ENCODE measurements at regions not wholly inside any gene's neighbourhood (a gene's known extent, or its start where the extent isn't known, plus 50 kb on each side); places are given as distances from the start of the nearest gene placed in this dataset.

- no peak for DNase-seq (ENCODE audit: low spot score)
Measured at GRCh38 chr15:72919936-72920465, 132.3 kb upstream of the NEO1 start.

GRCh38 chr15:72916897-72917296 lies 133.3 kb upstream of the ADPGK start:
- no peak for DNase-seq (ENCODE audit: low spot score)

- DNase-seq (ENCODE audit: low spot score), result no peak
Measured at GRCh38 chr15:72916378-72916777, 132.8 kb upstream of the ADPGK start.

GRCh38 chr15:72915843-72916242 lies 132.3 kb upstream of the ADPGK start:
- no peak for DNase-seq (ENCODE audit: low spot score)

- DNase-seq (ENCODE audit: low spot score), result no peak
Measured at GRCh38 chr15:72912996-72913395, 129.4 kb upstream of the ADPGK start.

- no peak for DNase-seq (ENCODE audit: low spot score)
Measured at GRCh38 chr15:72912121-72912520, 128.6 kb upstream of the ADPGK start.

GRCh38 chr15:72911626-72912025 lies 128.1 kb upstream of the ADPGK start:
- no peak for DNase-seq (ENCODE audit: low spot score)

- no peak for DNase-seq (ENCODE audit: low spot score)
Measured at GRCh38 chr15:72908713-72909112, 125.2 kb upstream of the ADPGK start.

GRCh38 chr15:72907733-72908132 lies 124.2 kb upstream of the ADPGK start:
- no peak for DNase-seq (ENCODE audit: low spot score)

GRCh38 chr15:72902919-72903260 lies 119.3 kb upstream of the ADPGK start:
- DNase-seq (ENCODE audit: low spot score), result no peak

GRCh38 chr15:72902245-72902918 lies 118.8 kb upstream of the ADPGK start:
- no peak for DNase-seq (ENCODE audit: low spot score)

GRCh38 chr15:72892986-72893385 lies 109.4 kb upstream of the ADPGK start:
- DNase-seq (ENCODE audit: low spot score), result no peak

- no peak for DNase-seq (ENCODE audit: low spot score)
Measured at GRCh38 chr15:72890043-72890442, 106.5 kb upstream of the ADPGK start.

GRCh38 chr15:72889545-72889944 lies 106.0 kb upstream of the ADPGK start:
- no peak for DNase-seq (ENCODE audit: low spot score)

- DNase-seq (ENCODE audit: low spot score), result no peak
Measured at GRCh38 chr15:72888811-72889210, 105.3 kb upstream of the ADPGK start.

GRCh38 chr15:72888211-72888610 lies 104.7 kb upstream of the ADPGK start:
- no peak for DNase-seq (ENCODE audit: low spot score)

- no peak for DNase-seq (ENCODE audit: low spot score)
Measured at GRCh38 chr15:72887376-72887775, 103.8 kb upstream of the ADPGK start.

GRCh38 chr15:72884311-72884710 lies 100.8 kb upstream of the ADPGK start:
- no peak for DNase-seq (ENCODE audit: low spot score)

GRCh38 chr15:72873379-72874233 lies 90.0 kb upstream of the ADPGK start:
- no peak for DNase-seq (ENCODE audit: low spot score)

- no peak for DNase-seq (ENCODE audit: low spot score)
Measured at GRCh38 chr15:72872066-72872845, 88.7 kb upstream of the ADPGK start.

- no peak for DNase-seq (ENCODE audit: low spot score)
Measured at GRCh38 chr15:72866866-72867616, 83.5 kb upstream of the ADPGK start.

GRCh38 chr15:72866182-72866581 lies 82.6 kb upstream of the ADPGK start:
- DNase-seq (ENCODE audit: low spot score), result no peak

All from CD4-positive, alpha-beta T cell treated with Interleukin-15 for 4 hours (primary cell).